ENCODE measurements at regions not wholly inside any gene's neighbourhood (a gene's known extent, or its start where the extent isn't known, plus 50 kb on each side); places are given as distances from the start of the nearest gene placed in this dataset.

GRCh38 chr10:29394321-29394932 is 105.6 kb downstream of the LYZL1 start:
- no peaks in the 10 kb centered on the region for H3K9me3 ChIP-seq (ENCODE audit: control insufficient read depth, insufficient read depth, low read depth, low read length)
- no peak overlapping the region for H3K27ac ChIP-seq (ENCODE audit: low read length)
- BruUV-seq (replicated peaks), result no TSS peak
- ChIA-PET POLR2A (no interaction called here), CTCF (no interaction called here)
- no peaks in the 10 kb centered on the region for H3K36me3 ChIP-seq (ENCODE audit: control insufficient read depth, insufficient read depth, low read length)
- intact Hi-C loops (cut with micrococcal nuclease; ENCODE audit: unreplicated experiment) (no loop called here), in situ Hi-C loops (cut with HindIII; ENCODE audit: low pct_unique_long_range_greater_than_20kb, low sequenced_read_pairs) (no loop called here)
- no peaks in the 10 kb centered on the region; the same call in 1 of the 2 replicates for H3K27me3 ChIP-seq (ENCODE audit: control insufficient read depth, insufficient read depth, low read length)
- TF ChIP-seq POLR2AphosphoS5 (IDR thresholded peaks at IDR 0.05; ENCODE audit: low read depth, low read length) (no peak), REST (IDR thresholded peaks at IDR 0.05; ENCODE audit: insufficient read depth in 1 of 2, low read depth in 2 of 2, low read length in 1 of 2) (no peak), SIN3A (IDR thresholded peaks at IDR 0.05; ENCODE audit: borderline replicate concordance, insufficient read depth, low read depth, low read length) (no peak), TCF7L2 (IDR thresholded peaks at IDR 0.05; ENCODE audit: low read depth, low read length) (no peak)
- TF ChIP-seq, protein P1, sequence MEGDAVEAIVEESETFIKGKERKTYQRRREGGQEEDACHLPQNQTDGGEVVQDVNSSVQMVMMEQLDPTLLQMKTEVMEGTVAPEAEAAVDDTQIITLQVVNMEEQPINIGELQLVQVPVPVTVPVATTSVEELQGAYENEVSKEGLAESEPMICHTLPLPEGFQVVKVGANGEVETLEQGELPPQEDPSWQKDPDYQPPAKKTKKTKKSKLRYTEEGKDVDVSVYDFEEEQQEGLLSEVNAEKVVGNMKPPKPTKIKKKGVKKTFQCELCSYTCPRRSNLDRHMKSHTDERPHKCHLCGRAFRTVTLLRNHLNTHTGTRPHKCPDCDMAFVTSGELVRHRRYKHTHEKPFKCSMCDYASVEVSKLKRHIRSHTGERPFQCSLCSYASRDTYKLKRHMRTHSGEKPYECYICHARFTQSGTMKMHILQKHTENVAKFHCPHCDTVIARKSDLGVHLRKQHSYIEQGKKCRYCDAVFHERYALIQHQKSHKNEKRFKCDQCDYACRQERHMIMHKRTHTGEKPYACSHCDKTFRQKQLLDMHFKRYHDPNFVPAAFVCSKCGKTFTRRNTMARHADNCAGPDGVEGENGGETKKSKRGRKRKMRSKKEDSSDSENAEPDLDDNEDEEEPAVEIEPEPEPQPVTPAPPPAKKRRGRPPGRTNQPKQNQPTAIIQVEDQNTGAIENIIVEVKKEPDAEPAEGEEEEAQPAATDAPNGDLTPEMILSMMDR (IDR thresholded peaks at IDR 0.05), result no peak
- ATAC-seq (no peak; the same call in 1 of the 2 replicates), DNase-seq (ENCODE audit: low read depth, low spot score) (no peak)
- H3K4me1 ChIP-seq (ENCODE audit: control insufficient read depth, insufficient read depth, low read length), result no peaks in the 10 kb centered on the region
- no peak overlapping the region for H3K4me3 ChIP-seq (ENCODE audit: low read depth in 2 of 2, low read length in 2 of 2)

DNA sequence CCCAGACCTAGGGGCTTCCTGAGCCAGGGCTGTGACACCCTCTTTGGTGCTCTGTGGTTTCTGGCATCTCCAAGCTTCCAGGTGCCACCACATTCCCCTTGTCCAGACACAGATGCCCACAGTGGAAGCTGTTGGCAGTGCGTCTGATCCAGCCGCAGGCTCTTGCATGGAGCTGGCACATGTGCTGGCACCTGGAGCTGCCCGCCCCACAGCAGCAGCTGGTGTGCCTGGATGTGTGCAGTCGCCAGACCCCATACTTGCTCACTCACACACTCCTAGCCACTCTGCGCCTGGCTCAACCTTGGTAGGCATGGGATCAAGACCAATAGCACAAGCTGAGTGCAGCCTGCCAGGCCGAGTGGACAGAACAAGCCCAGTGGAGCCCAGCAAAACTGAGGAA is 106.5 kb downstream of the LYZL1 start:
- no TSS peak for BruUV-seq (replicated peaks)
- in situ Hi-C loops (cut with HindIII; ENCODE audit: low pct_unique_long_range_greater_than_20kb, low sequenced_read_pairs) (no loop called here), intact Hi-C loops (cut with micrococcal nuclease; ENCODE audit: unreplicated experiment) (no loop called here)
- CTCF ChIA-PET, result no interaction called here
- no peak for TF ChIP-seq TCF7L2 (IDR thresholded peaks at IDR 0.05; ENCODE audit: low read depth, low read length)
- TF ChIP-seq, protein P1 (IDR thresholded peaks at IDR 0.05), result no peak
- no peak for TF ChIP-seq POLR2AphosphoS5 (IDR thresholded peaks at IDR 0.05; ENCODE audit: low read depth, low read length)
- no peak for TF ChIP-seq REST (IDR thresholded peaks at IDR 0.05; ENCODE audit: insufficient read depth in 1 of 2, low read depth in 2 of 2, low read length in 1 of 2)
- no peak for TF ChIP-seq SIN3A (IDR thresholded peaks at IDR 0.05; ENCODE audit: borderline replicate concordance, insufficient read depth, low read depth, low read length)
- Histone ChIP-seq H3K27me3 (ENCODE audit: control insufficient read depth, insufficient read depth, low read length) (no peaks in the 10 kb centered on the region; the same call in 1 of the 2 replicates), H3K27ac (ENCODE audit: low read length) (no peak overlapping the region), H3K36me3 (ENCODE audit: control insufficient read depth, insufficient read depth, low read length) (no peaks in the 10 kb centered on the region), H3K9me3 (ENCODE audit: control insufficient read depth, insufficient read depth, low read depth, low read length) (no peaks in the 10 kb centered on the region), H3K4me1 (ENCODE audit: control insufficient read depth, insufficient read depth, low read length) (no peaks in the 10 kb centered on the region), H3K4me3 (ENCODE audit: low read depth in 2 of 2, low read length in 2 of 2) (no peak overlapping the region)
- POLR2A ChIA-PET, result no interaction called here
- DNase-seq (ENCODE audit: low read depth, low spot score) (no peak), ATAC-seq (no peak)

All from Panc1 (cell line).